Epithelial cell of esophagus (primary cell): ENCODE measurements at regions not wholly inside any gene's neighbourhood (a gene's known extent, or its start where the extent isn't known, plus 50 kb on each side); places are given as distances from the start of the nearest gene placed in this dataset.

Experiments
- DNase-seq: peaks from one replicate; pipeline ENCODE4 v3.0.0; 2010; ENCODE audit warnings: low read depth
- H3K4me3 ChIP-seq: 2 replicates; pipeline ENCODE4 v1.5.1; 2011; ENCODE audit warnings: mild to moderate bottlenecking, low read length, control low read depth
- TF ChIP-seq, protein P1 (sequence below): IDR thresholded peaks from 2 replicates; pipeline ENCODE4 v1.5.1; 2011; ENCODE audit warnings: low read depth, mild to moderate bottlenecking, low read length, control low read depth, inconsistent platforms; ENCODE audit not compliant: insufficient read depth; ENCODE audit errors: missing control alignments

DNA sequence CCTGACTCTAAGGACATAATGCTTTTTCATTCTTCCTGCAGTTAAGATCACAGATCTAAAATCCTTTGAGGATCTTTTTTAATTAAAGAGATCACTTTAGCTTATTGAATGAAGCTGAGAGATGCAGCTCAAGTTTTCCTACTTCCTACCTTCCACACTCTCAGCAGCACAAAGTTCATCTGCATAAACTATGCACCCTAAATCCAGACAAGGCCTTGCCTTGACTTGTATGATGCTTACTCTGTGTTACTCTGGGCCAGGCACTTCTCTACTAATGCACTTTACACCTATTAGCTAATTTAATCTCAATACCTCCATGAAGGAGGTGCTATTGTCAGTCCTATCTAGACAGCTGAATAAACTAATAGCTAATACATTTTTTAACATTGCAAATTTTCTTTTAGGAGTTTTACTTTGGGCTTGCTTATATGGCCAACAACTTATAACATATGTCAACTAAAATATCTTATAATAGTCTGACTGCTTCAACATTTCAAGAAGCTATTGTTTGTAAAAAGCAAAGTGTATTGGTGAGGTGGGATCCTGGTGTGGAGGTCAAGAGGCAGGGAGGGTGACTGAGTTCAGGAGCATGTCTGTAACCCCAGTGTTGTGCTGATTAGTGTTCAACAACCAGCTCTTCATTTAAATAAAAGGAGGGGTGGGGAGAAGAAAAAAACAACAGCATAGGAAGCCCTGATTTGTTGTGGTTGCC lies 172.4 kb upstream of the ATP11B start:
- H3K4me3 ChIP-seq, result no peak overlapping the region
- DNase-seq, result no peak
- TF ChIP-seq, protein P1, sequence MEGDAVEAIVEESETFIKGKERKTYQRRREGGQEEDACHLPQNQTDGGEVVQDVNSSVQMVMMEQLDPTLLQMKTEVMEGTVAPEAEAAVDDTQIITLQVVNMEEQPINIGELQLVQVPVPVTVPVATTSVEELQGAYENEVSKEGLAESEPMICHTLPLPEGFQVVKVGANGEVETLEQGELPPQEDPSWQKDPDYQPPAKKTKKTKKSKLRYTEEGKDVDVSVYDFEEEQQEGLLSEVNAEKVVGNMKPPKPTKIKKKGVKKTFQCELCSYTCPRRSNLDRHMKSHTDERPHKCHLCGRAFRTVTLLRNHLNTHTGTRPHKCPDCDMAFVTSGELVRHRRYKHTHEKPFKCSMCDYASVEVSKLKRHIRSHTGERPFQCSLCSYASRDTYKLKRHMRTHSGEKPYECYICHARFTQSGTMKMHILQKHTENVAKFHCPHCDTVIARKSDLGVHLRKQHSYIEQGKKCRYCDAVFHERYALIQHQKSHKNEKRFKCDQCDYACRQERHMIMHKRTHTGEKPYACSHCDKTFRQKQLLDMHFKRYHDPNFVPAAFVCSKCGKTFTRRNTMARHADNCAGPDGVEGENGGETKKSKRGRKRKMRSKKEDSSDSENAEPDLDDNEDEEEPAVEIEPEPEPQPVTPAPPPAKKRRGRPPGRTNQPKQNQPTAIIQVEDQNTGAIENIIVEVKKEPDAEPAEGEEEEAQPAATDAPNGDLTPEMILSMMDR, result no peak

DNA sequence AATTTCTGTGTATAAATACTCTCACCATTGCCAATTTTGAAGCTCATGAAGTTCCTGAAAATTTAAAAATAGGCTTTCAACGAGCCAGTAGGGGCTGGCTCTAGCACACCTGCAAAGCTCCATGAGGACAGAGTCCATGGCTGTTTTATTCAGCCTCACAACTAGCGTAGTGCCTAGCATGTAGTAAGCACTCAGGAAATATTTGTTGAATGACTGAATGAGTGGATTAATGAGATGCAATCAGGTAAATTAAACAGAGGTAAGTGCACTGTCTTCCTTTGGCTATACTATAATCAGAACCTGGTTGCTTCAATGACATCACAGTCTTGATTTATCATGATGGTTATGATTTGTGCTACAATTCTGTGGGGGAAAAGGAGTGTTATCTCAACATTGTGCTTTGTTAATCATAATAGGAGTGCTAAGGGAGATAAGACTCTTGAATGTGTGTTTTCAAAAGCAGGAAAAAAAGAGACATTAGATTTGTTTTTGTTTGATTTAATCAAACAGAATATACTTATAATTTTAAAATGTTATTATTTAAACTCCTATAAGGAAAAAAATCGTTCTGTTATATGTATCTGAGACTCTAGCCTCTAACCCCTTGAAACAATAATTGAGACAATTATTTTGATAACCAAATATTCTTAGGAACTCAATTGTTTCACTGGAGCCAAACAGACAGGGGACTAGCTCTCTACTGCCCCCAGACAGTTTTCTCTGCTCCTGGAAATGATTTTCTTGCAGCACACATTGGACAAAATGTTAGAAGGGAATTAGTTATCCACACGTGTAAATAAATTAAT lies 171.7 kb upstream of the ATP11B start:
- H3K4me3 ChIP-seq, result no peak overlapping the region
- no peak for DNase-seq
- TF ChIP-seq, protein P1, result peak; percentile 50

DNA sequence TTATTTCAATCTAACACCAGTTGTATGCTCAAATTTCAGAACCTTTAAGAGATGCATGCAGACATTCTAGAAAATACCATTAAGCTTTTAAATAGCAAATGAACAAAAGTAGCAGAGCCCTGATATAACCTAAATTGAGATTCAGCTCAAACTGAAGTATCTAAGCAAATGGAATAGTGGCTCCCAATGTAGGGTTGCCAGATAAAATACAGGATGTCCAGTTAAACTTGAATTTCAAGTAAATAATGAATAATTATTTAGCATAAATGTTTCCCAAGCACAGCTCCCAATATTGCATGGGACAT lies 171.1 kb upstream of the ATP11B start:
- TF ChIP-seq, protein P1, result no peak
- no peak overlapping the region for H3K4me3 ChIP-seq
- DNase-seq, result no peak

DNA sequence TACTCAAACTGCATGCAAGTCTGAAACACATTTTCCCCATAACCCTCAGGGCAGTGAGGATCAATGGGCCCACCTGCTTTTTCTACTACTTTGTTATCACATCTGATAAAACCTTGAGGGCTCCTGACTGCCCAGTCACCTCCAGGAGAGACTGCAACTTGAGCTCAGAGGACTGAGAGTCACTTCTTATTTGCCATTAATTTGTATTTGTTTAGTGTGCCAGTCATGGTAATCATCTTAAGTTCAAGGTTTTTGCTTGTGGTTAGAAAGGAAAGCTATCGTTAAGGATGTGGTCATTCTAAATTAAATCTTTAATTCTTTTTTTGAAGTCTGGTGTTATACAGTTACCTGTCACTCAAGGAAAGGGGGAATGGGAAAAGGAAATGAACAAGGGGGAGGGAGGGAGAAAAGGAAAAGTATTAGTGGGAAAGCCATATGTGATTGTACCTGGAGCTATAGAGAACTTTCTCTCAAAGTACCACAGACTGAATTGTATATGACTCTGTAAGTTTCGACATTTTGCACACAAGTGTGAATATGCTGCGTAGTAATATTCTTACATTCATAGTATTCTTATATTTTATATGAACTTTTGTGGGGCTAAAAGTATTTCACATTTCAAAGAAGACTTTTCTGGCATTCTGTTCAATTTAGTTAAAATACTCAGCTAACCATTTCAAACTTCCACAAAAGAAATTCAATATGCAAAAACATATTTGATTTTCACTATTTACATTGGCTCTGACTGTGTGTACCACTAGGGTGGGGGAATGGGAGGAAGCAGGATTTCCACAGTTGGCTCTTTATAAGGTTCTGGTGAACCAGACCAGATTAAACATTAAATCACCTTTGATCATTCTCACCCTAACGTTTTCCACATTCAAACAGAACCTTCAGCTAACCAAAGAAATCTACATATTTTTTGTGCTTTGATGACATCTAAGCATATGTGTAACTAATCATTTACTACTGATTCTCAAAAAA lies 166.5 kb upstream of the ATP11B start:
- DNase-seq, result no peak
- TF ChIP-seq, protein P1, result no peak
- H3K4me3 ChIP-seq, result no peak overlapping the region

DNA sequence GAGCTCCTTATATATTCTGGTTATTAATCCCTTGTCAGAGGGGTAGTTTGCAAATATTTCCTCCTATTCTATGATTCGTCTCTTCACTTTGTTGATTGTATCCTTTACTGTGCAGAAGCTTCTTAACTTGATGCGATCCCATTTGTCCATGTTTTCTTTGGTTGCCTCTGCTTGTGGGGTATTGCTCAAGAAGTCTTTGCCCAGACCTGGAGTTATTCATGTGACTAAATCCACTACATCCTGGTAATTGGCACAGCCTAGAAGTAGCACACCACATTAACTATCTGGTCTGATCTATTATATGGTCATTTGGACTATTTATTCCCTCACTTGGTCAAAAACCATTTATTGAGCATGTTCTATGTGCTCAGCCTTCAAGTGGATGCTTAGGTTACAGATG lies 164.8 kb upstream of the ATP11B start:
- TF ChIP-seq, protein P1, result no peak
- no peak overlapping the region for H3K4me3 ChIP-seq
- DNase-seq, result peak; percentile 74

DNA sequence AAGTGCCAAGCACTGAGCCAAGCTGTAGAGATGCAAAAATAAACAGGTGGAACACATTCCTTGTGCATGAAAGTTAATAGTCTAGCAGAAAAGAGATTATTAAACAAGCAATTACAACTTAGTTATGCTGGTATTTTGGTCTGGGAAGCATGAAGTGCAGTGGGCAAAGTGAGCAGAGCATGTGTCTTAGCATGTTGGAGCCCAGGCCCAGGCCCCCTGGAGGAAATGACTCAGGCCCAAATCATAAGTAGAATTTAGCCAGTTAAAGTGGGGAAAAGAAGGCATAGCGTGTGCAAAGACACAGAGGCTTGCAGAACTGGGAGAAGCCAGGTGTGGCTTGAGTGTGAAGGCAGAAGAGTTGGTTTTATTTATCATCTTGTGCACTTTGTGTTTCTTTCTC lies 163.8 kb upstream of the ATP11B start:
- DNase-seq, result peak; percentile 96
- TF ChIP-seq, protein P1, result no peak
- H3K4me3 ChIP-seq, result no peak overlapping the region
